GM21381 (cell line): ENCODE measurements at regions not wholly inside any gene's neighbourhood (a gene's known extent, or its start where the extent isn't known, plus 50 kb on each side); places are given as distances from the start of the nearest gene placed in this dataset.

ENCODE experiments used
- ATAC-seq: cut with Tn5 transposase; IDR thresholded peaks from one replicate; pipeline ENCODE4 v1.9.1; 2021; ENCODE audit warnings: mild to moderate bottlenecking, moderate library complexity; ENCODE audit not compliant: unreplicated experiment

DNA sequence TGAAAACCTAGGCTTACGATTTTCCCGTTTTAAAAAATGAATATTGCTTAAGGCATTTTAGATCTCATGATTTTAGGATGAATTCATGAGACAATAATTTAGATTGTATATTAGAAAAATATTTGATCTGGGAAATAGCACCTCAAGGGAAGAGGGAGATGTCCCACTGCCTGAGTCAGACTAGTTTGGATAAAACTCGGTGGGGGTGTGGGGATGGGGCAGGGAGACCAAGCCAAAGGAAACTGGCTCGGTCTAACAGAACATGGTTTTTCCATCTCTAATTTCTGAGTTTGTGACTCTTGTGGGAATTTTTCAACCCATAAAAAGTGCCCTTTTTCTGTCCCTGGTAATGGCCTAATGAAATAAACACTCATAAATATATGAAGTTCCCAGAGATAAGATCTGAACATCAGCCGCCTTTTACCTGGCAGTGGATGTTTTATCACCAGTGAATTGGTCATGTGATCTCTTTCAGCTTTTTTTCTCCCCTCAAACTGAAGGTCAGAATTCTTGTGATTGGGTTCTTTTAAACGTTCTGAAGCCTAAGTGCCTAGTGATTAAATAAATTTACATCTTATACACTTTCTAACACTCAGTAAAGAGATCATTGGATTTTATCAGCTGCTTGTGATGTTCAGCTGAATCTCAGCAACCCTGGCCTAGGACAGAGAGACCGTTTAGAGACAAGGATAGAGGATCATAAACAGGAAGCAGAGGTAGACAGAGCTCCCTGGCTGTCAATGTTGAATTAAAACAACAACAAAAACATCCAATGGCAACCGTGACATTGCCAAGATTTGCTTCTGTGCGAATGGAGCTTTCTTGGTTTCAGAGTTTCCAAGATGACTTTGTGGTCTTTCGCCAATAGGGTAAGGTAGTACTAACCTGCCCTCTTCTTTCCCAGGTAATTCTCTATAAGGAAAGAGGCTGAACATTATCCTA lies 1038.2 kb downstream of the MCTP2 start:
- ATAC-seq, result no peak

DNA sequence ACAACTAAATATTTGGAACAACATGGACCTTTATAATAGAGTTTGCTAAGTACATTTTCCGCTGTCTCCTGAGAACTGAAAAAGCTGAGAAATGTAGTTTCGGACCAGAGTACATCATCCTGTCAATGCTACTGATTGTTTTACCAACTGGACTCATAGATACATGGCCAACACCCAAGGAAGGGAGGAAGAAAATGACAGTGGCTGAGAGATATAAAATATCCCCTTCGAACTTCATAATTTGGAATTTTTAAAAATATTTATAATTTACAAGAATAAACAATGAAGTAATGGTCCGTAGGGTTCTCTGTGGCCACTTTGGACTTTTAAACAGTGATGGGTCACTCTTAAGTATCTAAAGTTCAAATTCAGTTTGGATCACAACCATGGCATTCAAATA lies 1042.7 kb downstream of the MCTP2 start:
- no peak for ATAC-seq

DNA sequence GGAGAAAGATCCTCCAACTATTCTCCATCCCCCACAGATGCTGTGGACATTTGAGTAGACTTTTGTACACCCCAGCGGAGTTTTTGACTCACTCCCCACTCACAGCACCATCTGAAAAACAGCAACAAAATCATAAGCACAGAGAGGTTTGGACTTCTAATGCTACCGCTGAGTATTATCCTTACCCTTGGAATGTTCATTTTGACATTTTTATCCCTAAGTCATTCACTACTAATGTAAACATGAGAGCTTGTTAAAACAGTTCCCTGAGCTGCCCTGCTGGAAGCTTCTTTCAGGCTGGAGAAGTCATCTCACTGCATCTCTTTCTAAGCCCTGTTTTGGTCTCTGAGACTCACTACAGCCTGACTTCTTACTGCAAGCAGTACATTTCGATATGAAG lies 1045.9 kb downstream of the MCTP2 start:
- ATAC-seq, result no peak

- ATAC-seq, result no peak
Observed at GRCh38 chr15:95278532-95279245, 1047.3 kb downstream of the MCTP2 start.

DNA sequence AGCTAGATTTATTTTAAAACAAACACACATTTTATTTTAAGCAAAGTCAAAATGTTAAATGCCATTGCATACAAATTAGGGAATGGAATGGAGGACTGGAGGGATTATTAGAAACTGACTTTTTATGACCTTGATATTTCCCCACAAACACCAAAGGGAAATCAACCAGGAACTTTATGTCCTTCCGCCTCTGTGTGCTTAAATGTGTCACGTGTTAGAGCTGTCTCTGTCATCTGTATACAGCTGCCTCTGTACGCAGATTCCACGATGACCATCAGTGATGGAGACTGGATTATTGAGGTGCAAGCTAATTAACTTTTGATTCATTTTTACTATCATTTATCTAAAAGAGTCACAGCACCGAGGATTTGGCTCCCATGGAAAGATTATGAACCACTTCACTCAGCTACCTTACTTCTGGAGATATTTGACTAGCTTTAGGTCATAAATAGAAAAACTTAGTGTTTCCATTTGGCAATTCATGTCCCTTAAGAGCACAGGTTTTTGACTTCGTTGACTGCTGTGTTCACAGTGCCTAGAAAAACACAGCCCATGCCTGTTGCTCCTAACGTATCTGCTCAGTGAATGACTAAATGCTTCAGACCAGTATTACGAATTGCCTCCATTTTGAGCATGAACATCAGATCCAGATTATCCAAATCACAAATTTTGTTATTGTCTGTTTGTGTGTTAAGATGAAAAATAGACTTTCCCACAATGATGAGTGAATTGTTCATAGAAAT lies 1048.1 kb downstream of the MCTP2 start:
- no peak for ATAC-seq

DNA sequence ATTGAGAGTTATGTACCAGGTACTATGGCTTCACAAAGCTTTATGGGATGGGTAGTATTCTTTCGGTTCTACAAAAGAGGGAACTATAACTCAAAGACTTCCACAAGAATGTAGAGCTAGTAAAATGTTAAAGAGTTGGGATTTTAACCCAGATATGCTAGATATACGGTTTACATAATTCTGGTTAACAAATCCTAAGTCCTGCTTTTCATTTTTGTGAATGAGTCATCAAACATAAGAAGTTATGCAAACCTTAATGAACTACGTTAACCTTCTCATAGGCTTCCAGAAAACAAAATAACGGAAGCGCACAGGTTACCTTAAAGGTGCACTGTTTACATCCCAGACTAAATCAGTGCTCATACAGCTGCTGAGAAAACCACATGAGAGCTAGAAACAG lies 1049.3 kb downstream of the MCTP2 start:
- ATAC-seq, result no peak

- no peak for ATAC-seq
Observed at GRCh38 chr15:95281470-95281869, 1049.0 kb upstream of the NR2F2 start.

- no peak for ATAC-seq
Observed at GRCh38 chr15:95284492-95284891, 1046.0 kb upstream of the NR2F2 start.

DNA sequence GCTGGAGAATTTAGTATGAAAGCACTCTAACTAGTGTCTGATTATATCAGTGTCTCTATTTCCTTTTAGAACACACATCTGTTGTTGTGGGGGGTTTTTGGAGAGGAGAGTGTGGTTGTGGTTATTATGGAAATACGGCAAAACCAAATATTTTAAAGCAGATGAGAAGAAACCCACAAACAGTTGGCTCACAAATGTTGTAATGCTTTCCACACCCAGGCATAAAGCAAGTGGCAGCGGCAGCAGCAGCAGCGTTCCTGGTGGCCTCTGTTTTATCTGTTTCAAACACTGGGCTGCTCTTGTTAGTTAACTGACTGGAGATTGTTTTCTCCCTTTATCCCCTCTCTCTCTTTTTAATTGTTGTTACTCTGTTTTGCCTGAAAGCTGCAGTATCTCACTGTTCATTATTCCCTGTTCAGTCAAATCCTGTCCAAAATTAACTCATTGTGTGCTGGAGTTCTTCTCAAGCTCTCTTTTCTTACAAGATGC lies 1045.5 kb upstream of the NR2F2 start:
- ATAC-seq, result no peak

DNA sequence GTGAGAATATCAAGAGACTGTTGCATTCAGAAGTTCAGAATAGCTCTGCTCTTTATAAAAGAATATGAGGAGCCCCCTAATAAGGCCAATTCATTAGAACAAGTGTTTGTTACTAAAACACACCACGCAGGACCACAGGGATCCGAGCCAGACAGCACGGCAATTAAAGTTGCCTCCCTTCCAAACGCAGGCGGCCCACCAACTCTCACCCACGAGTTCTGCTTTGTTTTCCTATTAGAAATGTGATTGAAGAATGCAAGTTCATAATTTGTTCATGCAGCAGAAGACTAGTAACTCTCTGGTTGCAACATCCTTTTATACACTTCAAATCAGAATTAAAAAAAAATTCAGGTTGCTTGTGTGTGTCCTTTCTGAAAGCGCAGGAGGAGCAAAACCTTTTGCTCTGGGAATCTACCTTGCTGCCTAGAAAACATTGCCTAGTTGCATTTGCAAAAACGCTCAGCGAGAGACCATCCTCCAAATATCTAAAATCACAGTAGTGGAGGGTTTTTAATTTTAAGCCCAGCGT lies 1044.1 kb upstream of the NR2F2 start:
- ATAC-seq, result no peak

GRCh38 chr15:95287720-95288103 lies 1042.8 kb upstream of the NR2F2 start:
- ATAC-seq, result no peak

DNA sequence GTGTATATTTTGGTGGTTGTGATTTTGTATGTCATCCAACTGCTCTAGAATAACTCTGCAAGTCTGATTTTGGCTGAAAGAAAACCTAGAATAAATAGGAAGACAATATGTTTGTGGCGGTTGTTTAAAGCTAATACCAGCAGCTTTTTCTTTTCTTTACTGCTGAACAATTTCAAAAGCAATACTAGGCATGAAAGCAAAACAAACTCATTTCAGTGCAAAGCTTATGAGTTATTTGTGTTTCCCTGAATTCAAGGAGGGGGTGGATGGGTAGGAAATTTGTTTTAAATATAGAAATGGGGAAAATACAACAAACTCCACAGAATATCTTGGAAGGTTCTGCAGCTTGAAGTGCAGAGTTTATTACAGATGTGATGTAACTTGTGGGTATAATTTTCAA lies 1041.9 kb upstream of the NR2F2 start:
- ATAC-seq, result no peak

DNA sequence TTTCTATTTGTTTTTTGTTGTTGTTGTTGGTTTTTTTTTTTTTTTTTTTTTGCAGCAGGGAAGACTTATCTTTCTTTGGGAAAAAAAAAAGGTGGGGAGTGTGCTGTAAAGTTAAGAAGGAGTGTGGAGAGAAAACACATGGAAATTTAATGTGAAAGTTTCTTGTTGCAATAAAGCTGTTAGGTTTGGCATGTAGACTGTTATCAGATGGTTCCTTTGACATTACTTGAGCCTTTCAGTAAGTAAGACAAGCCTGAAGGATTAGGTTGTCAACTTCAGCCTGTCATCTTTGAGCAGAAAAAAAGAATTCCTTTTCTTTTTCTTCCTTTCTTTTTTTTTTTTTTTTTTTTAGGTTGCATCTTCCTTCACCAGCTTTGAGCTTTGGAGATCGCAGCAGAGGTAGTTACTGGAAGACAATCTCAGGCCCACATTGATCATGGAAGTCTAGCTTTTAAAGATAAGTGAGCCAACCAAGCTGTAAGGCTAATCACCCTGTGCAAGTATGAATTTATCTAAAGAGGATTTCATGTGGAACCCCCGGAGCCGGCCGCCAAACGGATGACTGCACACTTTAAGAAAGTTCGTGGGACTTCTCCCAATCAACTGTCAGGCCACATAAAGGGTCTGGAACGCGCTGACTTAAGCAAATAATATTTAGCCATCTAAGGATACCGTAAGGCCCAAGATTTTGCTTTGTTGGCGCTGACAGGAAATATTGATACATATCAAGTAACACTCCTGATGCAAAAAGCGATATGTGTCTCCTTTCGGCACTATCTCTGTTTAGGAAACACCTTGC lies 1040.1 kb upstream of the NR2F2 start:
- ATAC-seq, result no peak

DNA sequence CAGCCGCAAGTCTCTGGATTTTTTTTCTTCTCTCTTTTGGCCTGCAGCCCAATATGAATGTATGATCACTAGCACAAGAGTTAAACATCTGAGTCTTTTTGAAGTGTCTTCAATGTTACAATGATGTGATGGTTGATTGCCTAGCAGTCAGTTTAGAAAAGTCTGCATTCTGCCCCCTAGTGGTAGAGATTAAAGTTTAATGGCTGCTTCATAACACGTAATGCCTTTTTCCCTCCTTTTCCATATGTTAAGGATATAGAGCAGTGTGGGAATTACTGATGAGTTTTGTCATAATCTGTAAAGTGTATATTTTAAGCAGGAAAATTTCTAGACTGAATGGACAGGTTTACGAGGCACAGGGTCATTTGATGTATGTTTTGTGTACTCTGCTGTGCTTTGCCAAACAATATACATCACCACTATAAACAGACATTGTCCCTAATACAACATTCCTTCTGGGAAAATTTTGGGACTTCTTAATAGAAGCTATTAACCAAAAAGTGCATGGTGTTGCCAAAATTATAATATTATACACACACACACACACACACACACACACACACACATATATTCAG lies 1038.5 kb upstream of the NR2F2 start:
- ATAC-seq, result no peak

GRCh38 chr15:95292785-95293450 lies 1037.6 kb upstream of the NR2F2 start:
- ATAC-seq, result no peak

DNA sequence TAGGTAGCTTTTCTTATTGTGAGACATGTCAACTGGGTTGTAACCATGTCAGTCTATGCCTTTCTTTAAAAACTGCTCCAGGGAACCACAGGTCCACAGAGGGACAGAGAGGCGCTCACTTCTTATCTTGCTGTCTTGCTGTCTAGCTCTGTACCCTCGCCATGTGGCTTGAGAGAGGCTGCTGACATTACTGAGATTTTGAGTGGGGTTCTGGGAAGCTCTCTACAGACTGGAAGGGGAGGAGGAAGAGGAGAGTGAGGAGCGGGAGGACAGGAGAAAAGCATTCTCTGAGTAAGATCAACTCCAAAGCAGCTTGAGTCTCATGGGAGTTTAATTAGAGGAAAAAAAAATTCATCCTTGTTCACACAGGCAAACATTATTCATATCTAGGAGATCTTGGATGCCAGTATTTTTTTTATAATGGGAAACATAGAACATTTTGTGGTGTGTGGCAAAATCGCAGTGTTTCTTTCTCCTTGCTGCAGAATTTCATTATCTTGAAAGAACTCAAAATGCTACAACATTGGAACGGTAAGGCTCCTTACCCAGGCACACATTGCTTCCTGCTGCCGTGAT lies 1037.0 kb upstream of the NR2F2 start:
- ATAC-seq, result no peak

DNA sequence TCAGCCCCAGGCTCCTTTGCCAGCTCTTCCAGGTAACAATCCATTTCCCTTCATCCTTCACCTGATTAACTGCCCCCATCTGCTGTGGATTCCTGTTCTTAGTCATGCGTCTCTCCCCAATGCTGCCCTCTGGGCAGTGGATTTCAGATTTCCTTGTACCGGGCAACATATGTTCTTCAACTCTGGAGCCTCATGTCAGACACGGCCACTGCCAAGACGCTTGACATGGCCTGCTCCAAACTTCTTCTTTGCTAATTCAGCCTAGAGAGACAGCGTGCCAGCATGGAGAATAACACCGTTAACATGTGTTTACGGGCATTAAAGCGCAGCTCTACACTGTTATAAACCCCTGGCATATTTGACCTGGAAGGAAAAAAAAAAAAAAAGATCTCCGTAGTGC lies 1035.1 kb upstream of the NR2F2 start:
- no peak for ATAC-seq

GRCh38 chr15:95295896-95296625 lies 1034.4 kb upstream of the NR2F2 start:
- no peak for ATAC-seq
